Gastroesophageal sphincter (tissue), 3 donors: ENCODE measurements at regions not wholly inside any gene's neighbourhood (a gene's known extent, or its start where the extent isn't known, plus 50 kb on each side); places are given as distances from the start of the nearest gene placed in this dataset.

Experiments used
- POLR2A ChIP-seq, 2 donors: fragments of 450-650 bp; IDR thresholded peaks; one replicate each; pipeline ENCODE4 v1.6.1; 2017; ENCODE audit warnings: antibody characterized with exemption in 2 of 2, mild to moderate bottlenecking in 2 of 2, moderate library complexity in 1 of 2
- TF ChIP-seq, protein P1 (sequence below), 4 experiments: fragments of 200-600 bp in 2 of 4; fragments of 450-650 bp in 2 of 4; sonication (generic) in 1 of 4; IDR thresholded peaks; one replicate each; pipeline ENCODE4 v1.5.1; 2017 to 2019; ENCODE audit warnings: antibody characterized with exemption in 4 of 4, mild to moderate bottlenecking in 2 of 4, moderate library complexity in 2 of 4

GRCh38 chr11:70504246-70505020, 106.1 kb downstream of the CTTN start:
- TF ChIP-seq, protein P1, sequence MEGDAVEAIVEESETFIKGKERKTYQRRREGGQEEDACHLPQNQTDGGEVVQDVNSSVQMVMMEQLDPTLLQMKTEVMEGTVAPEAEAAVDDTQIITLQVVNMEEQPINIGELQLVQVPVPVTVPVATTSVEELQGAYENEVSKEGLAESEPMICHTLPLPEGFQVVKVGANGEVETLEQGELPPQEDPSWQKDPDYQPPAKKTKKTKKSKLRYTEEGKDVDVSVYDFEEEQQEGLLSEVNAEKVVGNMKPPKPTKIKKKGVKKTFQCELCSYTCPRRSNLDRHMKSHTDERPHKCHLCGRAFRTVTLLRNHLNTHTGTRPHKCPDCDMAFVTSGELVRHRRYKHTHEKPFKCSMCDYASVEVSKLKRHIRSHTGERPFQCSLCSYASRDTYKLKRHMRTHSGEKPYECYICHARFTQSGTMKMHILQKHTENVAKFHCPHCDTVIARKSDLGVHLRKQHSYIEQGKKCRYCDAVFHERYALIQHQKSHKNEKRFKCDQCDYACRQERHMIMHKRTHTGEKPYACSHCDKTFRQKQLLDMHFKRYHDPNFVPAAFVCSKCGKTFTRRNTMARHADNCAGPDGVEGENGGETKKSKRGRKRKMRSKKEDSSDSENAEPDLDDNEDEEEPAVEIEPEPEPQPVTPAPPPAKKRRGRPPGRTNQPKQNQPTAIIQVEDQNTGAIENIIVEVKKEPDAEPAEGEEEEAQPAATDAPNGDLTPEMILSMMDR (IDR thresholded peaks at IDR 0.05), result no peak
- TF ChIP-seq POLR2A (IDR thresholded peaks at IDR 0.05), result no peak
